H9 (cell line): ENCODE measurements at regions not wholly inside any gene's neighbourhood (a gene's known extent, or its start where the extent isn't known, plus 50 kb on each side); places are given as distances from the start of the nearest gene placed in this dataset.

Source experiments
- DNase-seq: peaks from one replicate; pipeline ENCODE4 v3.0.0-alpha.2; 2017
- H2AFZ ChIP-seq: one replicate; pipeline ENCODE4 v1.6.1; 2013; ENCODE audit warnings: mild to moderate bottlenecking, low read length, control low read depth, moderate library complexity
- H2AK5ac ChIP-seq: 2 replicates; pipeline ENCODE4 v1.6.1; 2013; ENCODE audit warnings: low read length, control low read depth, mixed read lengths; ENCODE audit not compliant: insufficient read length
- H2BK120ac ChIP-seq: one replicate; pipeline ENCODE4 v1.6.1; 2013; ENCODE audit warnings: low read depth, mild to moderate bottlenecking, low read length, control low read depth, inconsistent platforms; ENCODE audit not compliant: poor library complexity, severe bottlenecking
- H2BK12ac ChIP-seq: 2 replicates; pipeline ENCODE4 v1.6.1; 2013; ENCODE audit warnings: low read length, control low read depth, mixed read lengths, low read depth; ENCODE audit not compliant: insufficient read length
- H2BK15ac ChIP-seq: 2 replicates; pipeline ENCODE4 v1.6.1; 2013; ENCODE audit warnings: low read depth, low read length, control low read depth
- H2BK20ac ChIP-seq: one replicate; pipeline ENCODE4 v1.6.1; 2013; ENCODE audit warnings: low read depth, mild to moderate bottlenecking, low read length, control low read depth, inconsistent platforms; ENCODE audit not compliant: poor library complexity, severe bottlenecking
- H2BK5ac ChIP-seq: 2 replicates; pipeline ENCODE4 v1.6.1; 2013; ENCODE audit warnings: low read length, control low read depth, mixed read lengths; ENCODE audit not compliant: insufficient read length
- H3K14ac ChIP-seq: 2 replicates; pipeline ENCODE4 v1.6.1; 2013; ENCODE audit warnings: low read length, control low read depth; ENCODE audit not compliant: insufficient read depth
- H3K18ac ChIP-seq: 2 replicates; pipeline ENCODE4 v1.6.1; 2013; ENCODE audit warnings: low read depth, mild to moderate bottlenecking, mixed read lengths, low read length, control low read depth; ENCODE audit not compliant: insufficient read length
- H3K23ac ChIP-seq: 2 replicates; pipeline ENCODE4 v1.6.1; 2013; ENCODE audit warnings: low read length, control low read depth, mixed read lengths, low read depth; ENCODE audit not compliant: insufficient read length
- H3K23me2 ChIP-seq: 2 replicates; pipeline ENCODE4 v1.6.1; 2013; ENCODE audit warnings: low read depth, mild to moderate bottlenecking, mixed read lengths, low read length, control low read depth; ENCODE audit not compliant: insufficient read length, poor library complexity, severe bottlenecking
- H3K27ac ChIP-seq: 2 replicates; pipeline ENCODE4 v1.5.1; 2013; ENCODE audit warnings: low read length, control low read depth, mixed read lengths, low read depth; ENCODE audit not compliant: insufficient read length
- H3K27me3 ChIP-seq: 2 replicates; pipeline ENCODE4 v1.6.1; 2013; ENCODE audit warnings: low read length, control low read depth, inconsistent platforms; ENCODE audit not compliant: insufficient read depth
- H3K4ac ChIP-seq: 2 replicates; pipeline ENCODE4 v1.6.1; 2013; ENCODE audit warnings: low read depth, mild to moderate bottlenecking, control low read depth, inconsistent platforms, low read length, moderate library complexity
- H3K4me1 ChIP-seq: 2 replicates; pipeline ENCODE4 v1.6.1; 2013; ENCODE audit warnings: low read length, control low read depth, inconsistent platforms; ENCODE audit not compliant: insufficient read depth
- H3K4me2 ChIP-seq: 2 replicates; pipeline ENCODE4 v1.6.1; 2013; ENCODE audit warnings: low read length, control low read depth, mixed read lengths; ENCODE audit not compliant: insufficient read length, insufficient read depth
- H3K56ac ChIP-seq: 2 replicates; pipeline ENCODE4 v1.6.1; 2013; ENCODE audit warnings: low read depth, mild to moderate bottlenecking, mixed read lengths, low read length, control low read depth; ENCODE audit not compliant: insufficient read length
- H3K79me1 ChIP-seq: 2 replicates; pipeline ENCODE4 v1.6.1; 2013; ENCODE audit warnings: low read depth, mild to moderate bottlenecking, moderate library complexity, low read length, control low read depth, inconsistent platforms; ENCODE audit not compliant: insufficient read depth, poor library complexity, severe bottlenecking
- H3K79me2 ChIP-seq: 2 replicates; pipeline ENCODE4 v1.6.1; 2013; ENCODE audit warnings: low read length, control low read depth, inconsistent platforms; ENCODE audit not compliant: insufficient read depth
- H3K9ac ChIP-seq: 2 replicates; pipeline ENCODE4 v1.6.1; 2013; ENCODE audit warnings: low read length, control low read depth, mixed read lengths; ENCODE audit not compliant: insufficient read length; ENCODE audit errors: extremely low read depth
- H3K9me3 ChIP-seq: one replicate; pipeline ENCODE4 v1.6.1; 2013; ENCODE audit warnings: low read depth, low read length, inconsistent platforms; ENCODE audit not compliant: control insufficient read depth
- H3T11ph ChIP-seq: one replicate; pipeline ENCODE4 v1.6.1; 2013; ENCODE audit warnings: mild to moderate bottlenecking, low read length, control low read depth, inconsistent platforms
- H4K20me1 ChIP-seq: one replicate; pipeline ENCODE4 v1.6.1; 2013; ENCODE audit not compliant: control insufficient read depth, insufficient read length, insufficient read depth
- H4K5ac ChIP-seq: 2 replicates; pipeline ENCODE4 v1.6.1; 2013; ENCODE audit warnings: low read depth, mild to moderate bottlenecking, mixed read lengths, low read length, control low read depth; ENCODE audit not compliant: insufficient read length
- H4K8ac ChIP-seq: replicated peaks from 2 replicates; pipeline ENCODE4 v1.6.1; 2013; ENCODE audit warnings: low read length, control low read depth, mixed read lengths, low read depth; ENCODE audit not compliant: insufficient read length
- H4K91ac ChIP-seq: 2 replicates; pipeline ENCODE4 v1.6.1; 2013; ENCODE audit warnings: low read depth, mild to moderate bottlenecking, moderate library complexity, mixed read lengths, low read length, control low read depth; ENCODE audit not compliant: insufficient read length
- H3K27ac Mint-ChIP-seq, 3 experiments: 2 replicates in 2 of 3; 3 replicates in 1 of 3; pipeline ENCODE4 v1.8.0; 2020 to 2021; ENCODE audit warnings: mixed read lengths in 3 of 3, mild to moderate bottlenecking in 1 of 3, moderate library complexity in 1 of 3
- H3K27me3 Mint-ChIP-seq: 2 replicates; pipeline ENCODE4 v1.8.0; 2021; ENCODE audit warnings: low read depth, mild to moderate bottlenecking, moderate library complexity, mixed read lengths
- H3K36me3 Mint-ChIP-seq, 3 experiments: 2 replicates in 2 of 3; 3 replicates in 1 of 3; pipeline ENCODE4 v1.8.0; 2020 to 2021; ENCODE audit warnings: low read depth in 3 of 3, mixed read lengths in 3 of 3; ENCODE audit not compliant: insufficient read depth in 1 of 3
- H3K4me1 Mint-ChIP-seq, 2 experiments: 2 replicates each; pipeline ENCODE4 v1.8.0; 2020; ENCODE audit warnings: mixed read lengths in 2 of 2
- H3K4me3 Mint-ChIP-seq, 2 experiments: 2 replicates in 1 of 2; 3 replicates in 1 of 2; pipeline ENCODE4 v1.8.0; 2020 to 2021; ENCODE audit warnings: mild to moderate bottlenecking in 2 of 2, mixed read lengths in 2 of 2, moderate library complexity in 1 of 2
- H3K9me3 Mint-ChIP-seq, 2 experiments: 2 replicates in 1 of 2; 3 replicates in 1 of 2; pipeline ENCODE4 v1.8.0; 2020; ENCODE audit warnings: mild to moderate bottlenecking in 2 of 2, mixed read lengths in 2 of 2, moderate library complexity in 1 of 2
- WGBS: extraction: QIAGEN DNeasy Blood & Tissue Kit; methylation state at CpG from one replicate; pipeline ENCODE4 v1.1.7; 2013; ENCODE audit warnings: missing lambda C conversion rate, low lambda C conversion rate, mixed read lengths; ENCODE audit not compliant: insufficient read length; ENCODE audit errors: extremely low coverage; 5-methylcytosine and 5-hydroxymethylcytosine counted together
- TF ChIP-seq, protein P1 (sequence below): fragments of 200-600 bp; sonication (generic); conservative IDR thresholded peaks from 3 replicates; pipeline ENCODE4 v1.8.0; 2021; ENCODE audit warnings: antibody characterized with exemption, mild to moderate bottlenecking

DNA sequence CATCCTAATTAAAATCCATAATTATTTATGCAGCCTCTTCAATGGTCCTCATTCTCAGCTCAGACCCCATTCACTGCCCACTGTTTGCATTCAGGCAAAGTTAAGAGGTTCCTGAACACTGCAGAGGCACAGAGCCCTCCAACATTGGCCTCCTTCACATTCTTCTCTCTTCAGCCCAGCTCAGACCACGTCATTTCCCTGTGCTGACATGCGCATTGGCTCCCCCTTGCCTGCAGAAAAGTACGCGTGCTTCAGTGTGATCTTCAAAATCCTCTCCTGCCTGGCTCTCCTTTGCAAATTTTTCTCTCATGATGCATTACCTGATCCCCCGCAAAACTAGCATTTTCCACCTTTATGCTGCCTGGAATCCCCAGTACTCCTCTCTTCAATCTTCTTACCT is 552.3 kb downstream of the NTRK3 start:
- H4K8ac ChIP-seq: no peak overlapping the region
- H2AFZ ChIP-seq: no peak overlapping the region
- H3K23ac ChIP-seq: no peak overlapping the region
- H2BK20ac ChIP-seq: no peak overlapping the region
- H2AK5ac ChIP-seq: no peak overlapping the region
- Mint-ChIP-seq H3K27ac (peak overlapping the region in 1 of 3 experiments; percentile 32; a peak in 1 of 7 replicates), H3K27me3 (no peaks in the 10 kb centered on the region; the same call in 1 of the 2 replicates), H3K4me3 (no peak overlapping the region), H3K36me3 (no peaks in the 10 kb centered on the region; a peak in 1 of 7 replicates), H3K4me1 (peaks cover 18 to 19% of the 10 kb centered on the region in 2 experiments), H3K9me3 (peaks cover 0 to 3% of the 10 kb centered on the region in 2 experiments; a peak in 1 of 5 replicates)
- H2BK15ac ChIP-seq: no peak overlapping the region
- no peak overlapping the region for H2BK120ac ChIP-seq
- H3K27me3 ChIP-seq: no peaks in the 10 kb centered on the region
- H3K79me2 ChIP-seq: no peaks in the 10 kb centered on the region
- no peak overlapping the region for H3K14ac ChIP-seq
- H3K79me1 ChIP-seq: no peaks in the 10 kb centered on the region
- no peak overlapping the region for H3K27ac ChIP-seq
- DNase-seq: no peak
- no peak overlapping the region for H2BK5ac ChIP-seq
- H3K4me1 ChIP-seq: no peaks in the 10 kb centered on the region; the same call in 1 of the 2 replicates
- no CpG with 5 or more reads among the region's 5 CpGs for whole genome bisulfite sequencing
- H3K4me2 ChIP-seq: no peak overlapping the region
- no peak overlapping the region for H3K4ac ChIP-seq
- H3K23me2 ChIP-seq: no peaks in the 10 kb centered on the region
- H3T11ph ChIP-seq: no peak overlapping the region
- no peak overlapping the region for H3K18ac ChIP-seq
- no peak overlapping the region for H3K9ac ChIP-seq
- H3K56ac ChIP-seq: no peak overlapping the region
- H4K5ac ChIP-seq: no peak overlapping the region
- no peak overlapping the region for H2BK12ac ChIP-seq
- TF ChIP-seq, protein P1, sequence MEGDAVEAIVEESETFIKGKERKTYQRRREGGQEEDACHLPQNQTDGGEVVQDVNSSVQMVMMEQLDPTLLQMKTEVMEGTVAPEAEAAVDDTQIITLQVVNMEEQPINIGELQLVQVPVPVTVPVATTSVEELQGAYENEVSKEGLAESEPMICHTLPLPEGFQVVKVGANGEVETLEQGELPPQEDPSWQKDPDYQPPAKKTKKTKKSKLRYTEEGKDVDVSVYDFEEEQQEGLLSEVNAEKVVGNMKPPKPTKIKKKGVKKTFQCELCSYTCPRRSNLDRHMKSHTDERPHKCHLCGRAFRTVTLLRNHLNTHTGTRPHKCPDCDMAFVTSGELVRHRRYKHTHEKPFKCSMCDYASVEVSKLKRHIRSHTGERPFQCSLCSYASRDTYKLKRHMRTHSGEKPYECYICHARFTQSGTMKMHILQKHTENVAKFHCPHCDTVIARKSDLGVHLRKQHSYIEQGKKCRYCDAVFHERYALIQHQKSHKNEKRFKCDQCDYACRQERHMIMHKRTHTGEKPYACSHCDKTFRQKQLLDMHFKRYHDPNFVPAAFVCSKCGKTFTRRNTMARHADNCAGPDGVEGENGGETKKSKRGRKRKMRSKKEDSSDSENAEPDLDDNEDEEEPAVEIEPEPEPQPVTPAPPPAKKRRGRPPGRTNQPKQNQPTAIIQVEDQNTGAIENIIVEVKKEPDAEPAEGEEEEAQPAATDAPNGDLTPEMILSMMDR: no peak
- H4K91ac ChIP-seq: no peak overlapping the region
- H4K20me1 ChIP-seq: no peaks in the 10 kb centered on the region
- no peaks in the 10 kb centered on the region for H3K9me3 ChIP-seq
